ENCODE measurements at regions not wholly inside any gene's neighbourhood (a gene's known extent, or its start where the extent isn't known, plus 50 kb on each side); places are given as distances from the start of the nearest gene placed in this dataset.

- dilution Hi-C loops (cut with MboI; ENCODE audit: extremely low pct_ligation_motif_present, low sequenced_read_pairs), result no loop called here
- Histone ChIP-seq H3K9me1 (ENCODE audit: control insufficient read depth, extremely low read depth, insufficient read depth, low read length) (no peaks in the 10 kb centered on the region), H3K4me2 (ENCODE audit: control insufficient read depth, extremely low read depth, insufficient read depth, low read depth, low read length) (no peak overlapping the region), H3K4me3 (ENCODE audit: control insufficient read depth in 2 of 3, extremely low read depth in 1 of 3, insufficient read depth in 2 of 3, low read depth in 1 of 3, low read length in 3 of 3) (no peak overlapping the region), H3K9ac (ENCODE audit: control insufficient read depth, extremely low read depth, insufficient read depth, low read length) (no peak overlapping the region), H4K20me1 (ENCODE audit: control insufficient read depth, extremely low read depth, insufficient read depth, low read length) (no peaks in the 10 kb centered on the region), H3K79me2 (ENCODE audit: control insufficient read depth, insufficient read depth, low read length) (no peaks in the 10 kb centered on the region), H3K36me3 (ENCODE audit: control insufficient read depth in 2 of 2, extremely low read depth in 1 of 2, insufficient read depth in 2 of 2, low read length in 2 of 2) (no peaks in the 10 kb centered on the region), H3K4me1 (ENCODE audit: control insufficient read depth, extremely low read depth, insufficient read depth, low read length) (peaks cover 14% of the 10 kb centered on the region), H3K27ac (ENCODE audit: control insufficient read depth, insufficient read depth, low read length) (no peak overlapping the region), H3K9me3 (ENCODE audit: control insufficient read depth, low read depth, low read length) (no peaks in the 10 kb centered on the region), H2AFZ (ENCODE audit: control insufficient read depth, low read length) (no peak overlapping the region), H3K27me3 (ENCODE audit: control insufficient read depth, extremely low read depth, insufficient read depth, low read length) (no peaks in the 10 kb centered on the region)
- TF ChIP-seq EZH2 (IDR thresholded peaks at IDR 0.05; ENCODE audit: low read length) (no peak), CTCF (optimal IDR thresholded peaks at IDR 0.05 in 1 of 3, IDR thresholded peaks at IDR 0.05 in 1 of 3, conservative IDR thresholded peaks at IDR 0.05 in 1 of 3; ENCODE audit: extremely low read depth in 1 of 3, insufficient read depth in 2 of 3, low read length in 3 of 3) (no peak)
- no peak for DNase-seq (ENCODE audit: low read depth, low spot score)
- no peak for FAIRE-seq
Observed at GRCh38 chrX:45454290-45454689, 253.6 kb upstream of the DIPK2B start.

GRCh38 chrX:45449982-45450381, 249.3 kb upstream of the DIPK2B start:
- H3K27ac ChIP-seq (ENCODE audit: control insufficient read depth, insufficient read depth, low read length), result no peak overlapping the region
- H3K79me2 ChIP-seq (ENCODE audit: control insufficient read depth, insufficient read depth, low read length), result no peaks in the 10 kb centered on the region
- no peak overlapping the region for H3K9ac ChIP-seq (ENCODE audit: control insufficient read depth, extremely low read depth, insufficient read depth, low read length)
- H3K9me1 ChIP-seq (ENCODE audit: control insufficient read depth, extremely low read depth, insufficient read depth, low read length), result no peaks in the 10 kb centered on the region
- TF ChIP-seq EZH2 (IDR thresholded peaks at IDR 0.05; ENCODE audit: low read length), result no peak
- no peak for TF ChIP-seq CTCF (optimal IDR thresholded peaks at IDR 0.05 in 1 of 3, IDR thresholded peaks at IDR 0.05 in 1 of 3, conservative IDR thresholded peaks at IDR 0.05 in 1 of 3; ENCODE audit: extremely low read depth in 1 of 3, insufficient read depth in 2 of 3, low read length in 3 of 3)
- FAIRE-seq (peak; percentile 60), DNase-seq (ENCODE audit: low read depth, low spot score) (peak; percentile 53)
- peaks cover 30% of the 10 kb centered on the region for H3K4me1 ChIP-seq (ENCODE audit: control insufficient read depth, extremely low read depth, insufficient read depth, low read length)
- no peaks in the 10 kb centered on the region for H3K27me3 ChIP-seq (ENCODE audit: control insufficient read depth, extremely low read depth, insufficient read depth, low read length)
- H3K36me3 ChIP-seq (ENCODE audit: control insufficient read depth in 2 of 2, extremely low read depth in 1 of 2, insufficient read depth in 2 of 2, low read length in 2 of 2), result no peaks in the 10 kb centered on the region
- no peaks in the 10 kb centered on the region for H4K20me1 ChIP-seq (ENCODE audit: control insufficient read depth, extremely low read depth, insufficient read depth, low read length)
- dilution Hi-C loops (cut with MboI; ENCODE audit: extremely low pct_ligation_motif_present, low sequenced_read_pairs), result no loop called here
- no peak overlapping the region for H3K4me3 ChIP-seq (ENCODE audit: control insufficient read depth in 2 of 3, extremely low read depth in 1 of 3, insufficient read depth in 2 of 3, low read depth in 1 of 3, low read length in 3 of 3)
- H2AFZ ChIP-seq (ENCODE audit: control insufficient read depth, low read length), result no peak overlapping the region
- H3K4me2 ChIP-seq (ENCODE audit: control insufficient read depth, extremely low read depth, insufficient read depth, low read depth, low read length), result peak overlapping the region; percentile 9
- H3K9me3 ChIP-seq (ENCODE audit: control insufficient read depth, low read depth, low read length), result no peaks in the 10 kb centered on the region
